B cell (primary cell): ENCODE measurements at regions not wholly inside any gene's neighbourhood (a gene's known extent, or its start where the extent isn't known, plus 50 kb on each side); places are given as distances from the start of the nearest gene placed in this dataset.

ENCODE experiments used
- CTCF ChIP-seq: fragments of 200-600 bp; IDR thresholded peaks from one replicate; pipeline ENCODE4 v1.8.0; 2022; ENCODE audit warnings: antibody characterized with exemption, mild to moderate bottlenecking
- EZH2 ChIP-seq: IDR thresholded peaks from 2 replicates; pipeline ENCODE4 v1.6.1; 2012; ENCODE audit warnings: borderline replicate concordance, low read depth, mild to moderate bottlenecking, moderate library complexity, low read length; ENCODE audit not compliant: insufficient read depth, poor library complexity, severe bottlenecking

- no peak for TF ChIP-seq EZH2
- TF ChIP-seq CTCF = no peak
Measured at GRCh38 chr4:17339376-17339775, 172.5 kb downstream of the QDPR start.
